H9 (cell line): ENCODE measurements at regions not wholly inside any gene's neighbourhood (a gene's known extent, or its start where the extent isn't known, plus 50 kb on each side); places are given as distances from the start of the nearest gene placed in this dataset.

ENCODE experiments used
- DNase-seq: peaks from one replicate; pipeline ENCODE4 v3.0.0-alpha.2; 2017
- H2AFZ ChIP-seq: one replicate; pipeline ENCODE4 v1.6.1; 2013; ENCODE audit warnings: mild to moderate bottlenecking, low read length, control low read depth, moderate library complexity
- H2AK5ac ChIP-seq: 2 replicates; pipeline ENCODE4 v1.6.1; 2013; ENCODE audit warnings: low read length, control low read depth, mixed read lengths; ENCODE audit not compliant: insufficient read length
- H2BK120ac ChIP-seq: one replicate; pipeline ENCODE4 v1.6.1; 2013; ENCODE audit warnings: low read depth, mild to moderate bottlenecking, low read length, control low read depth, inconsistent platforms; ENCODE audit not compliant: poor library complexity, severe bottlenecking
- H2BK12ac ChIP-seq: 2 replicates; pipeline ENCODE4 v1.6.1; 2013; ENCODE audit warnings: low read length, control low read depth, mixed read lengths, low read depth; ENCODE audit not compliant: insufficient read length
- H2BK15ac ChIP-seq: 2 replicates; pipeline ENCODE4 v1.6.1; 2013; ENCODE audit warnings: low read depth, low read length, control low read depth
- H2BK20ac ChIP-seq: one replicate; pipeline ENCODE4 v1.6.1; 2013; ENCODE audit warnings: low read depth, mild to moderate bottlenecking, low read length, control low read depth, inconsistent platforms; ENCODE audit not compliant: poor library complexity, severe bottlenecking
- H2BK5ac ChIP-seq: 2 replicates; pipeline ENCODE4 v1.6.1; 2013; ENCODE audit warnings: low read length, control low read depth, mixed read lengths; ENCODE audit not compliant: insufficient read length
- H3K14ac ChIP-seq: 2 replicates; pipeline ENCODE4 v1.6.1; 2013; ENCODE audit warnings: low read length, control low read depth; ENCODE audit not compliant: insufficient read depth
- H3K18ac ChIP-seq: 2 replicates; pipeline ENCODE4 v1.6.1; 2013; ENCODE audit warnings: low read depth, mild to moderate bottlenecking, mixed read lengths, low read length, control low read depth; ENCODE audit not compliant: insufficient read length
- H3K23ac ChIP-seq: 2 replicates; pipeline ENCODE4 v1.6.1; 2013; ENCODE audit warnings: low read length, control low read depth, mixed read lengths, low read depth; ENCODE audit not compliant: insufficient read length
- H3K23me2 ChIP-seq: 2 replicates; pipeline ENCODE4 v1.6.1; 2013; ENCODE audit warnings: low read depth, mild to moderate bottlenecking, mixed read lengths, low read length, control low read depth; ENCODE audit not compliant: insufficient read length, poor library complexity, severe bottlenecking
- H3K27ac ChIP-seq: 2 replicates; pipeline ENCODE4 v1.5.1; 2013; ENCODE audit warnings: low read length, control low read depth, mixed read lengths, low read depth; ENCODE audit not compliant: insufficient read length
- H3K27me3 ChIP-seq: 2 replicates; pipeline ENCODE4 v1.6.1; 2013; ENCODE audit warnings: low read length, control low read depth, inconsistent platforms; ENCODE audit not compliant: insufficient read depth
- H3K4ac ChIP-seq: 2 replicates; pipeline ENCODE4 v1.6.1; 2013; ENCODE audit warnings: low read depth, mild to moderate bottlenecking, control low read depth, inconsistent platforms, low read length, moderate library complexity
- H3K4me1 ChIP-seq: 2 replicates; pipeline ENCODE4 v1.6.1; 2013; ENCODE audit warnings: low read length, control low read depth, inconsistent platforms; ENCODE audit not compliant: insufficient read depth
- H3K4me2 ChIP-seq: 2 replicates; pipeline ENCODE4 v1.6.1; 2013; ENCODE audit warnings: low read length, control low read depth, mixed read lengths; ENCODE audit not compliant: insufficient read length, insufficient read depth
- H3K56ac ChIP-seq: 2 replicates; pipeline ENCODE4 v1.6.1; 2013; ENCODE audit warnings: low read depth, mild to moderate bottlenecking, mixed read lengths, low read length, control low read depth; ENCODE audit not compliant: insufficient read length
- H3K79me1 ChIP-seq: 2 replicates; pipeline ENCODE4 v1.6.1; 2013; ENCODE audit warnings: low read depth, mild to moderate bottlenecking, moderate library complexity, low read length, control low read depth, inconsistent platforms; ENCODE audit not compliant: insufficient read depth, poor library complexity, severe bottlenecking
- H3K79me2 ChIP-seq: 2 replicates; pipeline ENCODE4 v1.6.1; 2013; ENCODE audit warnings: low read length, control low read depth, inconsistent platforms; ENCODE audit not compliant: insufficient read depth
- H3K9ac ChIP-seq: 2 replicates; pipeline ENCODE4 v1.6.1; 2013; ENCODE audit warnings: low read length, control low read depth, mixed read lengths; ENCODE audit not compliant: insufficient read length; ENCODE audit errors: extremely low read depth
- H3K9me3 ChIP-seq: one replicate; pipeline ENCODE4 v1.6.1; 2013; ENCODE audit warnings: low read depth, low read length, inconsistent platforms; ENCODE audit not compliant: control insufficient read depth
- H3T11ph ChIP-seq: one replicate; pipeline ENCODE4 v1.6.1; 2013; ENCODE audit warnings: mild to moderate bottlenecking, low read length, control low read depth, inconsistent platforms
- H4K20me1 ChIP-seq: one replicate; pipeline ENCODE4 v1.6.1; 2013; ENCODE audit not compliant: control insufficient read depth, insufficient read length, insufficient read depth
- H4K5ac ChIP-seq: 2 replicates; pipeline ENCODE4 v1.6.1; 2013; ENCODE audit warnings: low read depth, mild to moderate bottlenecking, mixed read lengths, low read length, control low read depth; ENCODE audit not compliant: insufficient read length
- H4K8ac ChIP-seq: replicated peaks from 2 replicates; pipeline ENCODE4 v1.6.1; 2013; ENCODE audit warnings: low read length, control low read depth, mixed read lengths, low read depth; ENCODE audit not compliant: insufficient read length
- H4K91ac ChIP-seq: 2 replicates; pipeline ENCODE4 v1.6.1; 2013; ENCODE audit warnings: low read depth, mild to moderate bottlenecking, moderate library complexity, mixed read lengths, low read length, control low read depth; ENCODE audit not compliant: insufficient read length
- H3K27ac Mint-ChIP-seq, 3 experiments: 2 replicates in 2 of 3; 3 replicates in 1 of 3; pipeline ENCODE4 v1.8.0; 2020 to 2021; ENCODE audit warnings: mixed read lengths in 3 of 3, mild to moderate bottlenecking in 1 of 3, moderate library complexity in 1 of 3
- H3K27me3 Mint-ChIP-seq: 2 replicates; pipeline ENCODE4 v1.8.0; 2021; ENCODE audit warnings: low read depth, mild to moderate bottlenecking, moderate library complexity, mixed read lengths
- H3K36me3 Mint-ChIP-seq, 3 experiments: 2 replicates in 2 of 3; 3 replicates in 1 of 3; pipeline ENCODE4 v1.8.0; 2020 to 2021; ENCODE audit warnings: low read depth in 3 of 3, mixed read lengths in 3 of 3; ENCODE audit not compliant: insufficient read depth in 1 of 3
- H3K4me1 Mint-ChIP-seq, 2 experiments: 2 replicates each; pipeline ENCODE4 v1.8.0; 2020; ENCODE audit warnings: mixed read lengths in 2 of 2
- H3K4me3 Mint-ChIP-seq, 2 experiments: 2 replicates in 1 of 2; 3 replicates in 1 of 2; pipeline ENCODE4 v1.8.0; 2020 to 2021; ENCODE audit warnings: mild to moderate bottlenecking in 2 of 2, mixed read lengths in 2 of 2, moderate library complexity in 1 of 2
- H3K9me3 Mint-ChIP-seq, 2 experiments: 2 replicates in 1 of 2; 3 replicates in 1 of 2; pipeline ENCODE4 v1.8.0; 2020; ENCODE audit warnings: mild to moderate bottlenecking in 2 of 2, mixed read lengths in 2 of 2, moderate library complexity in 1 of 2
- WGBS: extraction: QIAGEN DNeasy Blood & Tissue Kit; methylation state at CpG from one replicate; pipeline ENCODE4 v1.1.7; 2013; ENCODE audit warnings: missing lambda C conversion rate, low lambda C conversion rate, mixed read lengths; ENCODE audit not compliant: insufficient read length; ENCODE audit errors: extremely low coverage; 5-methylcytosine and 5-hydroxymethylcytosine counted together
- TF ChIP-seq, protein P1 (sequence below): fragments of 200-600 bp; sonication (generic); conservative IDR thresholded peaks from 3 replicates; pipeline ENCODE4 v1.8.0; 2021; ENCODE audit warnings: antibody characterized with exemption, mild to moderate bottlenecking

DNA sequence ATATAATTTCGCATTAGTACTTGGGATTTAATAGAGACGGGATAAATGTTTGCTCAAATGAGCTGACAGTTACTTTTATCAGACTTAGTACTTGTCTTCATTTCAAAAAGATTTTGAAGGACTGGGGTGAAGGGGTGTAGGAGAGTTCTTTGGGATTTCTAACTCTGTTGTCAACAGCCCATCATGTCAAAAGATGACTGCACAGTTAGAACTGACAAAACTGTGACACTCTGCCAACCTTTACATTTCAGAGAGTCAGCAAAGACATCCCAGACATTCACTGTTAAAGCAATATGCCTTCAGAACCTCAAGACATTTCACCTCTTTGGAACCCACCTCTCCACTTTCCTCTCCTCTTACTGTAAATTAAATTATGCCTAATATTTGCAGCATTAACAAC is 285.4 kb upstream of the SPHKAP start:
- H3K9ac ChIP-seq, result no peak overlapping the region
- H3K27ac ChIP-seq, result no peak overlapping the region
- H3K4me1 Mint-ChIP-seq, result 0 out of 4 replicates have a peak, but pooled peaks cover 0 to 4% of the 10 kb centered on the region in 2 experiments
- H4K5ac ChIP-seq, result no peak overlapping the region
- H3K18ac ChIP-seq, result no peak overlapping the region
- H3K36me3 Mint-ChIP-seq, result peaks cover 0 to 2% (median 0%) of the 10 kb centered on the region in 3 experiments; a peak in 1 of 7 replicates
- TF ChIP-seq, protein P1, sequence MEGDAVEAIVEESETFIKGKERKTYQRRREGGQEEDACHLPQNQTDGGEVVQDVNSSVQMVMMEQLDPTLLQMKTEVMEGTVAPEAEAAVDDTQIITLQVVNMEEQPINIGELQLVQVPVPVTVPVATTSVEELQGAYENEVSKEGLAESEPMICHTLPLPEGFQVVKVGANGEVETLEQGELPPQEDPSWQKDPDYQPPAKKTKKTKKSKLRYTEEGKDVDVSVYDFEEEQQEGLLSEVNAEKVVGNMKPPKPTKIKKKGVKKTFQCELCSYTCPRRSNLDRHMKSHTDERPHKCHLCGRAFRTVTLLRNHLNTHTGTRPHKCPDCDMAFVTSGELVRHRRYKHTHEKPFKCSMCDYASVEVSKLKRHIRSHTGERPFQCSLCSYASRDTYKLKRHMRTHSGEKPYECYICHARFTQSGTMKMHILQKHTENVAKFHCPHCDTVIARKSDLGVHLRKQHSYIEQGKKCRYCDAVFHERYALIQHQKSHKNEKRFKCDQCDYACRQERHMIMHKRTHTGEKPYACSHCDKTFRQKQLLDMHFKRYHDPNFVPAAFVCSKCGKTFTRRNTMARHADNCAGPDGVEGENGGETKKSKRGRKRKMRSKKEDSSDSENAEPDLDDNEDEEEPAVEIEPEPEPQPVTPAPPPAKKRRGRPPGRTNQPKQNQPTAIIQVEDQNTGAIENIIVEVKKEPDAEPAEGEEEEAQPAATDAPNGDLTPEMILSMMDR, result no peak
- H3K27me3 ChIP-seq, result no peaks in the 10 kb centered on the region
- no CpG with 5 or more reads among the region's 2 CpGs for WGBS
- no peaks in the 10 kb centered on the region for H3K79me2 ChIP-seq
- no peak overlapping the region for H3K27ac Mint-ChIP-seq
- no peak for DNase-seq
- no peak overlapping the region for H3K4ac ChIP-seq
- no peak overlapping the region for H4K91ac ChIP-seq
- no peak overlapping the region for H4K8ac ChIP-seq
- H2BK120ac ChIP-seq, result no peak overlapping the region
- H2BK15ac ChIP-seq, result no peak overlapping the region
- no peaks in the 10 kb centered on the region for H3K79me1 ChIP-seq
- H2AK5ac ChIP-seq, result no peak overlapping the region
- H3K56ac ChIP-seq, result no peak overlapping the region
- H3K14ac ChIP-seq, result no peak overlapping the region
- no peaks in the 10 kb centered on the region for H4K20me1 ChIP-seq
- no peaks in the 10 kb centered on the region for H3K27me3 Mint-ChIP-seq
- no peak overlapping the region for H3K23ac ChIP-seq
- H3K4me3 Mint-ChIP-seq, result no peak overlapping the region
- H3K23me2 ChIP-seq, result no peaks in the 10 kb centered on the region
- no peaks in the 10 kb centered on the region for H3K4me1 ChIP-seq
- no peak overlapping the region for H2BK12ac ChIP-seq
- H3K9me3 ChIP-seq, result no peaks in the 10 kb centered on the region
- no peak overlapping the region for H3K4me2 ChIP-seq
- no peak overlapping the region for H2BK5ac ChIP-seq
- H3K9me3 Mint-ChIP-seq, result peaks cover 0 to 20% of the 10 kb centered on the region in 2 experiments; a peak in 3 of 5 replicates
- no peak overlapping the region for H2AFZ ChIP-seq
- no peak overlapping the region for H2BK20ac ChIP-seq
- no peak overlapping the region for H3T11ph ChIP-seq
